K562 (cell line): ENCODE measurements at regions not wholly inside any gene's neighbourhood (a gene's known extent, or its start where the extent isn't known, plus 50 kb on each side); places are given as distances from the start of the nearest gene placed in this dataset.

ENCODE experiments used
- ATAC-seq: fragments of 200-7000 bp; cut with Tn5 transposase; 3 replicates; pipeline ENCODE4 v1.9.1; 2020; ENCODE audit warnings: moderate library complexity
- BruUV-seq: library from RNA; stranded (reverse); fragments of 400-500 nt; replicated peaks from 2 replicates; lab custom pipeline; 2021; lab: Mats Ljungman, UMichigan
- CTCF ChIA-PET: fragments of 300-600 bp; formaldehyde crosslinking; extraction: SDS; loops from one replicate; lab custom pipeline; 2021; ENCODE audit warnings: low intra/inter-chr PET ratio; lab: Yijun Ruan, JAX
- POLR2A ChIA-PET: fragments of 300-600, 350-650 bp; sonication (Branson Sonifier 250); formaldehyde crosslinking; extraction: SDS; loops from one replicate; lab custom pipeline; 2021; ENCODE audit warnings: antibody characterized with exemption, inconsistent platforms; lab: Yijun Ruan, JAX
- DNase-seq, 4 experiments: peaks; one replicate each; pipeline versions ENCODE4 v3.0.0 to v3.0.0-alpha.2; 2011 to 2018; ENCODE audit warnings: low spot score in 3 of 4, mixed read lengths in 3 of 4; ENCODE audit errors: extremely low read depth in 1 of 4
- FAIRE-seq: peaks from 2 replicates; lab custom pipeline; 2011; peaks lifted over from hg19 to GRCh38; lab: Jason Lieb, UNC
- H2AFZ ChIP-seq: 2 replicates; pipeline ENCODE4 v1.6.0; 2011; ENCODE audit warnings: low read depth, low read length, control low read depth, inconsistent platforms
- H3K27ac ChIP-seq: fragments of 200-600 bp; 3 replicates; pipeline ENCODE4 v1.8.0; 2011; ENCODE audit warnings: low read depth, mild to moderate bottlenecking, control low read depth, inconsistent platforms, low read length, moderate library complexity, mixed read lengths; ENCODE audit errors: extremely low read depth
- H3K27me3 ChIP-seq, 2 experiments: fragments of 300-600 bp in 1 of 2; 2 replicates in 1 of 2; 3 replicates in 1 of 2; pipeline versions ENCODE4 v1.6.0 to v1.8.0; 2011; ENCODE audit warnings: inconsistent platforms in 2 of 2, low read length in 2 of 2, mild to moderate bottlenecking in 1 of 2, mixed read lengths in 1 of 2, moderate library complexity in 1 of 2; ENCODE audit not compliant: control insufficient read depth in 2 of 2, insufficient read depth in 2 of 2
- H3K36me3 ChIP-seq: fragments of 300-600 bp; 3 replicates; pipeline ENCODE4 v1.8.0; 2011; ENCODE audit warnings: mild to moderate bottlenecking, low read length, inconsistent platforms; ENCODE audit not compliant: control insufficient read depth, insufficient read depth
- H3K4me1 ChIP-seq, 2 experiments: fragments of 200-600 bp in 1 of 2; replicated peaks in 1 of 2; 2 replicates in 1 of 2; 3 replicates in 1 of 2; pipeline versions ENCODE4 v1.5.1 to v1.8.0; 2011; ENCODE audit warnings: inconsistent platforms in 2 of 2, low read length in 2 of 2, mild to moderate bottlenecking in 1 of 2, mixed read lengths in 1 of 2, moderate library complexity in 1 of 2; ENCODE audit not compliant: control insufficient read depth in 2 of 2, insufficient read depth in 2 of 2
- H3K4me2 ChIP-seq: 2 replicates; pipeline ENCODE4 v1.6.1; 2011; ENCODE audit warnings: low read length, control low read depth, inconsistent platforms, mixed read lengths; ENCODE audit not compliant: insufficient read depth
- H3K4me3 ChIP-seq: fragments of 200-600 bp; sonication (generic), shearing (Covaris generic); 2 replicates; pipeline ENCODE4 v1.5.1; 2016; ENCODE audit warnings: control low read depth, inconsistent platforms
- H3K79me2 ChIP-seq: fragments of 200-600 bp; 3 replicates; pipeline ENCODE4 v1.8.0; 2011; ENCODE audit warnings: low read length, inconsistent platforms; ENCODE audit not compliant: control insufficient read depth, insufficient read depth
- H3K9ac ChIP-seq, 2 experiments: 2 replicates each; pipeline versions ENCODE4 v1.6.0 to v1.6.1; 2011; ENCODE audit warnings: low read depth in 2 of 2, low read length in 2 of 2, control low read depth in 1 of 2, inconsistent platforms in 1 of 2, mild to moderate bottlenecking in 1 of 2, mixed read lengths in 1 of 2; ENCODE audit not compliant: insufficient read depth in 1 of 2
- H3K9me1 ChIP-seq: one replicate; pipeline ENCODE4 v1.6.0; 2011; ENCODE audit warnings: inconsistent platforms, mild to moderate bottlenecking, low read length, moderate library complexity; ENCODE audit not compliant: control insufficient read depth, insufficient read depth
- H3K9me3 ChIP-seq: replicated peaks from 2 replicates; pipeline ENCODE4 v1.5.1; 2011; ENCODE audit warnings: low read depth, low read length, inconsistent platforms; ENCODE audit not compliant: control insufficient read depth, insufficient read depth
- H4K20me1 ChIP-seq: replicated peaks from 2 replicates; pipeline ENCODE4 v1.6.1; 2011; ENCODE audit warnings: low read length, inconsistent platforms, mixed read lengths; ENCODE audit not compliant: control insufficient read depth, insufficient read depth
- BCL6 ChIP-seq: fragments of 250-450 bp; sonication (Bioruptor Pico); IDR thresholded peaks from 2 replicates; pipeline ENCODE4 v1.4.0; 2020
- CREB1 ChIP-seq, 2 experiments: sonication (generic) in 1 of 2; formaldehyde crosslinking in 1 of 2; IDR thresholded peaks; 2 replicates each; pipeline versions ENCODE4 v1.6.1 to v1.8.0; 2012 to 2022; ENCODE audit warnings: inconsistent platforms in 1 of 2, mild to moderate bottlenecking in 1 of 2, missing genetic modification reagents in 1 of 2, moderate library complexity in 1 of 2
- EGR1 ChIP-seq: fragments of 450-650 bp; conservative IDR thresholded peaks from 2 replicates; pipeline ENCODE4 v1.6.1; 2017; ENCODE audit warnings: mild to moderate bottlenecking
- JUN ChIP-seq, 2 experiments: sonication (generic) in 1 of 2; formaldehyde crosslinking in 1 of 2; IDR thresholded peaks; 2 replicates each; pipeline versions ENCODE4 v1.6.1 to v1.8.0; 2012 to 2022; ENCODE audit warnings: borderline replicate concordance in 2 of 2, mild to moderate bottlenecking in 2 of 2, improper control_type of control experiment in 1 of 2, low read depth in 1 of 2, low read length in 1 of 2, missing genetic modification reagents in 1 of 2
- JUNB ChIP-seq: fragments of 450-650 bp; formaldehyde crosslinking; conservative IDR thresholded peaks from 2 replicates; pipeline ENCODE4 v1.4.0; 2020; ENCODE audit warnings: mild to moderate bottlenecking
- KHSRP ChIP-seq: fragments of 450-650 bp; IDR thresholded peaks from 2 replicates; pipeline ENCODE4 v1.6.1; 2017
- OTX1 ChIP-seq: fragments of 450-650 bp; formaldehyde crosslinking; IDR thresholded peaks from 2 replicates; pipeline ENCODE4 v1.4.0; 2022; ENCODE audit warnings: mild to moderate bottlenecking
- RAD21 ChIP-seq, 2 experiments: fragments of 250-450 bp in 1 of 2; fragments of 450-650 bp in 1 of 2; sonication (Bioruptor Pico) in 1 of 2; formaldehyde crosslinking in 1 of 2; IDR thresholded peaks in 1 of 2; conservative IDR thresholded peaks in 1 of 2; 2 replicates each; pipeline versions ENCODE4 v1.4.0 to v1.8.0; 2020 to 2022; ENCODE audit warnings: mild to moderate bottlenecking in 2 of 2, moderate library complexity in 1 of 2
- RNF2 ChIP-seq: sonication (generic); IDR thresholded peaks from 2 replicates; pipeline ENCODE4 v1.6.1; 2016
- SIN3B ChIP-seq: fragments of 450-650 bp; IDR thresholded peaks from 2 replicates; pipeline ENCODE4 v1.6.1; 2017; ENCODE audit warnings: low read depth, mild to moderate bottlenecking, moderate library complexity
- TRIM28 ChIP-seq: fragments of 450-650 bp; IDR thresholded peaks from 2 replicates; pipeline ENCODE4 v1.6.1; 2017
- ZBTB7A ChIP-seq: IDR thresholded peaks from 2 replicates; pipeline ENCODE4 v1.6.1; 2011; ENCODE audit warnings: low read depth, mild to moderate bottlenecking, low read length, moderate library complexity, borderline replicate concordance; ENCODE audit not compliant: control insufficient read depth
- ZNF121 ChIP-seq: sonication (generic); formaldehyde crosslinking; conservative IDR thresholded peaks from 2 replicates; pipeline ENCODE4 v1.8.0; 2022; ENCODE audit warnings: missing genetic modification reagents
- ZNF184 ChIP-seq: sonication (generic); formaldehyde crosslinking; IDR thresholded peaks from 2 replicates; pipeline ENCODE4 v1.5.0; 2020; ENCODE audit warnings: missing genetic modification reagents
- ZNF778 ChIP-seq: fragments of 450-650 bp; formaldehyde crosslinking; IDR thresholded peaks from 2 replicates; pipeline ENCODE4 v1.4.0; 2020; ENCODE audit warnings: mild to moderate bottlenecking, moderate library complexity
- WGBS: fragments of 100-300 bp; shearing (Covaris generic); methylation state at CpG from one replicate; pipeline ENCODE4 v1.1.6; 2016; ENCODE audit warnings: low coverage, mixed read lengths; ENCODE audit not compliant: insufficient coverage; ENCODE audit errors: missing lambda C conversion rate; 5-methylcytosine and 5-hydroxymethylcytosine counted together
- in situ Hi-C: fragments of 300-500 bp; cut with MboI; formaldehyde crosslinking; loops from 4 replicates; pipeline ENCODE4 v1.15.0; 2018; ENCODE audit warnings: inconsistent platforms, mixed read lengths
- intact Hi-C: fragments of 100-400 bp; cut with micrococcal nuclease; formaldehyde crosslinking; loops from 2 replicates; pipeline ENCODE4 v1.14.2; 2022
- TF ChIP-seq, protein P1 (sequence below): fragments of 250-450 bp; sonication (Bioruptor Pico); IDR thresholded peaks from 2 replicates; pipeline ENCODE4 v1.5.0; 2021
- TF ChIP-seq, protein P2 (sequence below): fragments of 450-650 bp; IDR thresholded peaks from 2 replicates; pipeline ENCODE4 v1.7.1; 2018; ENCODE audit warnings: mild to moderate bottlenecking, low read depth; ENCODE audit not compliant: partially characterized antibody
- TF ChIP-seq, protein P3 (sequence below): fragments of 450-650 bp; IDR thresholded peaks from 2 replicates; pipeline ENCODE4 v1.6.1; 2016; ENCODE audit warnings: borderline replicate concordance

DNA sequence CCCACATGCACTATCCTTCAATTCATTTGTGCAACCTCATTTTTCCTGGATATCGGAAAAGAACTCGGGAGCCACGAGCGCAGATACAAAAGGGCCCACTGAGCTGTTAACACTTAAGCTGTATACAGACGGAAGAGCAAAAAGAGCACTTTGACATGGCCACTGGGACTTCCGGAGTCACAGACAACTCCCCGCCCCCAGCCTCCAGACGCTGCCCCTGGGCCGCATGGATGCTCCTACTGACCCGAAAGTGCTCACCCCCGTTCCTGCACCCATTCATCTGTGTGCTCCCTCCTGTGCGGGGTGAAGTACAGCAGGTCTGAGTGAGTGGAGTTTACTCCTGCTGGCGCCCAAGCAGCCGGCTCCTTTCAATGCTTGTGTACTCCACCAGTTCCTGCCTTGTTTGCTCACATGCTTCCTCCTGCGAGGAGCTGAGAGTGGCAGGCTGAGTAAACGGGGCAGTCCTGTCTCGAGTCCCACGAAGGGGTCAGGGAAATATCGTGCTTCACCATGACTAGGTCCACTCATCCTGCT lies 901.0 kb upstream of the CTNND2 start:
- ATAC-seq, result no peak
- CTCF ChIA-PET, result no interaction called here
- DNase-seq, result peak in 1 of 4 experiments; percentile 5
- Histone ChIP-seq H2AFZ (no peak overlapping the region), H3K27me3 (no peaks in the 10 kb centered on the region), H3K36me3 (no peaks in the 10 kb centered on the region), H3K9ac (no peak overlapping the region), H3K9me3 (no peaks in the 10 kb centered on the region), H3K27ac (no peak overlapping the region), H3K4me1 (no peaks in the 10 kb centered on the region), H3K4me3 (no peak overlapping the region), H3K4me2 (no peak overlapping the region), H3K79me2 (no peaks in the 10 kb centered on the region), H3K9me1 (no peaks in the 10 kb centered on the region), H4K20me1 (no peaks in the 10 kb centered on the region)
- TF ChIP-seq BCL6 (CRISPR knock-in tag) (no peak), KHSRP (no peak), OTX1 (no peak), ZNF184 (CRISPR knock-in tag) (no peak), CREB1 (IDR thresholded peaks at IDR 0.05) (no peak), CREB1 (CRISPR knock-in tag; IDR thresholded peaks at IDR 0.05) (no peak), ZNF121 (no peak), JUN (IDR thresholded peaks at IDR 0.05; ENCODE audit: borderline replicate concordance, low read depth, low read length) (no peak), JUN (CRISPR knock-in tag; IDR thresholded peaks at IDR 0.05; ENCODE audit: borderline replicate concordance) (no peak), TRIM28 (no peak), EGR1 (no peak), SIN3B (no peak), ZNF778 (CRISPR knock-in tag) (no peak), ZBTB7A (no peak), RAD21 (CRISPR knock-in tag; conservative IDR thresholded peaks at IDR 0.05 in 1 of 2, IDR thresholded peaks at IDR 0.05 in 1 of 2) (no peak), RNF2 (no peak), JUNB (CRISPR knock-in tag) (no peak)
- TF ChIP-seq, protein P1, sequence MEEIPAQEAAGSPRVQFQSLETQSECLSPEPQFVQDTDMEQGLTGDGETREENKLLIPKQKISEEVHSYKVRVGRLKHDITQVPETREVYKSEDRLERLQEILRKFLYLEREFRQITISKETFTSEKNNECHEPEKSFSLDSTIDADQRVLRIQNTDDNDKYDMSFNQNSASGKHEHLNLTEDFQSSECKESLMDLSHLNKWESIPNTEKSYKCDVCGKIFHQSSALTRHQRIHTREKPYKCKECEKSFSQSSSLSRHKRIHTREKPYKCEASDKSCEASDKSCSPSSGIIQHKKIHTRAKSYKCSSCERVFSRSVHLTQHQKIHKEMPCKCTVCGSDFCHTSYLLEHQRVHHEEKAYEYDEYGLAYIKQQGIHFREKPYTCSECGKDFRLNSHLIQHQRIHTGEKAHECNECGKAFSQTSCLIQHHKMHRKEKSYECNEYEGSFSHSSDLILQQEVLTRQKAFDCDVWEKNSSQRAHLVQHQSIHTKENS (CRISPR knock-in tag), result no peak
- TF ChIP-seq, protein P2, sequence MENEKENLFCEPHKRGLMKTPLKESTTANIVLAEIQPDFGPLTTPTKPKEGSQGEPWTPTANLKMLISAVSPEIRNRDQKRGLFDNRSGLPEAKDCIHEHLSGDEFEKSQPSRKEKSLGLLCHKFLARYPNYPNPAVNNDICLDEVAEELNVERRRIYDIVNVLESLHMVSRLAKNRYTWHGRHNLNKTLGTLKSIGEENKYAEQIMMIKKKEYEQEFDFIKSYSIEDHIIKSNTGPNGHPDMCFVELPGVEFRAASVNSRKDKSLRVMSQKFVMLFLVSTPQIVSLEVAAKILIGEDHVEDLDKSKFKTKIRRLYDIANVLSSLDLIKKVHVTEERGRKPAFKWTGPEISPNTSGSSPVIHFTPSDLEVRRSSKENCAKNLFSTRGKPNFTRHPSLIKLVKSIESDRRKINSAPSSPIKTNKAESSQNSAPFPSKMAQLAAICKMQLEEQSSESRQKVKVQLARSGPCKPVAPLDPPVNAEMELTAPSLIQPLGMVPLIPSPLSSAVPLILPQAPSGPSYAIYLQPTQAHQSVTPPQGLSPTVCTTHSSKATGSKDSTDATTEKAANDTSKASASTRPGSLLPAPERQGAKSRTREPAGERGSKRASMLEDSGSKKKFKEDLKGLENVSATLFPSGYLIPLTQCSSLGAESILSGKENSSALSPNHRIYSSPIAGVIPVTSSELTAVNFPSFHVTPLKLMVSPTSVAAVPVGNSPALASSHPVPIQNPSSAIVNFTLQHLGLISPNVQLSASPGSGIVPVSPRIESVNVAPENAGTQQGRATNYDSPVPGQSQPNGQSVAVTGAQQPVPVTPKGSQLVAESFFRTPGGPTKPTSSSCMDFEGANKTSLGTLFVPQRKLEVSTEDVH, result no peak
- TF ChIP-seq, protein P3, sequence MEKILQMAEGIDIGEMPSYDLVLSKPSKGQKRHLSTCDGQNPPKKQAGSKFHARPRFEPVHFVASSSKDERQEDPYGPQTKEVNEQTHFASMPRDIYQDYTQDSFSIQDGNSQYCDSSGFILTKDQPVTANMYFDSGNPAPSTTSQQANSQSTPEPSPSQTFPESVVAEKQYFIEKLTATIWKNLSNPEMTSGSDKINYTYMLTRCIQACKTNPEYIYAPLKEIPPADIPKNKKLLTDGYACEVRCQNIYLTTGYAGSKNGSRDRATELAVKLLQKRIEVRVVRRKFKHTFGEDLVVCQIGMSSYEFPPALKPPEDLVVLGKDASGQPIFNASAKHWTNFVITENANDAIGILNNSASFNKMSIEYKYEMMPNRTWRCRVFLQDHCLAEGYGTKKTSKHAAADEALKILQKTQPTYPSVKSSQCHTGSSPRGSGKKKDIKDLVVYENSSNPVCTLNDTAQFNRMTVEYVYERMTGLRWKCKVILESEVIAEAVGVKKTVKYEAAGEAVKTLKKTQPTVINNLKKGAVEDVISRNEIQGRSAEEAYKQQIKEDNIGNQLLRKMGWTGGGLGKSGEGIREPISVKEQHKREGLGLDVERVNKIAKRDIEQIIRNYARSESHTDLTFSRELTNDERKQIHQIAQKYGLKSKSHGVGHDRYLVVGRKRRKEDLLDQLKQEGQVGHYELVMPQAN, result no peak
- 64% methylated on average over 18 of the region's 19 CpGs for WGBS
- intact Hi-C loops, result no loop called here
- POLR2A ChIA-PET, result no interaction called here
- no TSS peak for BruUV-seq
- no peak for FAIRE-seq
- in situ Hi-C loops, result no loop called here
